ENCODE measurements at regions not wholly inside any gene's neighbourhood (a gene's known extent, or its start where the extent isn't known, plus 50 kb on each side); places are given as distances from the start of the nearest gene placed in this dataset.

DNA sequence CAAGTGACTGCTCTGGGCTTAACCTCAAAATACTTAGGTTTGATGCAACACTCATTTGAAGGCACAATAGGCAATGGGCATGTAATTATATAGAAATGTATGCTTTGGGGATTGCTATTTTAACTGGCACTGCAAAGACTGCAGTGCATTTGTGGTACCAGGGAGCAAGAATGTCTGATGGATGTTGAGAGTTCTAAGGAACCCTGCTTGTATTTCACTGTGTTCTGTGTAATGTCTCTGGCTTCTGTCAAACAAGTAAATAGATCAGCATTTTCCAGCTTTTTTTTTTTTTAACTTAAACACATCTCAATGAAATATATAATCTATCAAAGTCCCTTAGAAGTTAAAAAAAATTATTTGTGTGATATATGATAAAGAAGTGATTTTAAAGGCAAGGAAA lies 94.8 kb upstream of the ATP2B1 start:
- H3K4me3 ChIP-seq (replicated peaks; ENCODE audit: low read depth, low read length), result no peak overlapping the region
- no peak for DNase-seq (ENCODE audit: extremely low read depth, low read depth)
- TF ChIP-seq, protein P1, sequence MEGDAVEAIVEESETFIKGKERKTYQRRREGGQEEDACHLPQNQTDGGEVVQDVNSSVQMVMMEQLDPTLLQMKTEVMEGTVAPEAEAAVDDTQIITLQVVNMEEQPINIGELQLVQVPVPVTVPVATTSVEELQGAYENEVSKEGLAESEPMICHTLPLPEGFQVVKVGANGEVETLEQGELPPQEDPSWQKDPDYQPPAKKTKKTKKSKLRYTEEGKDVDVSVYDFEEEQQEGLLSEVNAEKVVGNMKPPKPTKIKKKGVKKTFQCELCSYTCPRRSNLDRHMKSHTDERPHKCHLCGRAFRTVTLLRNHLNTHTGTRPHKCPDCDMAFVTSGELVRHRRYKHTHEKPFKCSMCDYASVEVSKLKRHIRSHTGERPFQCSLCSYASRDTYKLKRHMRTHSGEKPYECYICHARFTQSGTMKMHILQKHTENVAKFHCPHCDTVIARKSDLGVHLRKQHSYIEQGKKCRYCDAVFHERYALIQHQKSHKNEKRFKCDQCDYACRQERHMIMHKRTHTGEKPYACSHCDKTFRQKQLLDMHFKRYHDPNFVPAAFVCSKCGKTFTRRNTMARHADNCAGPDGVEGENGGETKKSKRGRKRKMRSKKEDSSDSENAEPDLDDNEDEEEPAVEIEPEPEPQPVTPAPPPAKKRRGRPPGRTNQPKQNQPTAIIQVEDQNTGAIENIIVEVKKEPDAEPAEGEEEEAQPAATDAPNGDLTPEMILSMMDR (IDR thresholded peaks at IDR 0.05; ENCODE audit: low read depth, low read length, missing control alignments), result no peak

DNA sequence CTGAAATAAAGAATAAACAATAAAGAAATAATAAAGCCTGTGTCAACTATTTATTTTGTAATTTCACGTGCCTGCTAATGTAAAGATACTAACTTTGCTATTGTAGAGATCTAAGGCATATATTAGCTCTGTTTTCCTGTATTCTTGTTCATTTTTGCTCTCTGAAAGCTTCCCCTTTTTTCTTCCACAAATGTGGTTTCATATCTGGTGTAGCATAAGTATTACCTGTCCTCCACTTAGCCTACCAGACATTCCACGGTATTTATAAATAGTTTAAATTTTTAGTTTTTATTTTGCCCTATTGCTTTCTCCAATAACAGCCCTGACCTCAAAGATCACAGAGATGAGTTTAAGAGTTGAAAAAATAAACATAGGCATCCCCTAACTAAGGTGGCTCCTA lies 92.6 kb upstream of the ATP2B1 start:
- TF ChIP-seq, protein P1 (IDR thresholded peaks at IDR 0.05; ENCODE audit: low read depth, low read length, missing control alignments), result no peak
- no peak overlapping the region for H3K4me3 ChIP-seq (replicated peaks; ENCODE audit: low read depth, low read length)
- no peak for DNase-seq (ENCODE audit: extremely low read depth, low read depth)

DNA sequence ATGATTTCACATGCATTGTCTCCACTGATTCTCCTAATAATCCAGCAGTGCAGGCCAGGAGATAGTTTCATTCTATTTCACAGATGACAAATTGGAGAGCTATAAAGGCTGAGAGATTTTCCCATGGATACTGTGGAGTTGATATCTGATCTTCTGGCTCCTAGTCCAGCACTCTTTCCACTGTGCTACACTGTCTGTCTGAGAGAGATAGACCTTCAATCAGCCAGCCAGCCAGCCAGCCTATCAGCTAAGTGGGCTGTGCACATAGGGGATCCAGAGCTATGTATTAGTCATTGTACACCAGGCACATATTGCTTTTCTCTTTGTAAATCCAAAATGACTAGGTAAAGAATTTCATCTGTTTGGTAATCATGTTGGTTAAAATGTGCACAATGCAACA lies 91.8 kb upstream of the ATP2B1 start:
- no peak overlapping the region for H3K4me3 ChIP-seq (replicated peaks; ENCODE audit: low read depth, low read length)
- TF ChIP-seq, protein P1 (IDR thresholded peaks at IDR 0.05; ENCODE audit: low read depth, low read length, missing control alignments), result no peak
- DNase-seq (ENCODE audit: extremely low read depth, low read depth), result no peak

DNA sequence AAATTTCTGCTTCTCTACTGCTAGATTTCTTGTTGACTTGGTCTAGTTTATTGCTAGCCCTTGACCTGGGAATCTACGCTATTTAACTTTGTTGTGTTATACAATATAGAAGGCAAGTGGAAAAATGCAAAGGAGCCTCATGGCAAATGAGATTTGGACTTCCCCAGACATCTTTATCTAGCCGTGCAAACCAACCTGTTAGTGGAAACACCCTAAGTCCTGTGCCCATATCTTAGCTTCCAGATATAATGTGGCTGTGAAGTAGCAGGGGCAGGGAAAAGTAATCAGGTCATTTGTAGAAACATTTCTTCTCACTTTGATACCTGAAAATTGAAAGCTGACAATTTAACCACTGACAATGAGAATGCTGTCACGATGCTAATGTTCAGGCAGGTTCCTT lies 90.7 kb upstream of the ATP2B1 start:
- no peak for DNase-seq (ENCODE audit: extremely low read depth, low read depth)
- no peak overlapping the region for H3K4me3 ChIP-seq (replicated peaks; ENCODE audit: low read depth, low read length)
- TF ChIP-seq, protein P1 (IDR thresholded peaks at IDR 0.05; ENCODE audit: low read depth, low read length, missing control alignments), result no peak

DNA sequence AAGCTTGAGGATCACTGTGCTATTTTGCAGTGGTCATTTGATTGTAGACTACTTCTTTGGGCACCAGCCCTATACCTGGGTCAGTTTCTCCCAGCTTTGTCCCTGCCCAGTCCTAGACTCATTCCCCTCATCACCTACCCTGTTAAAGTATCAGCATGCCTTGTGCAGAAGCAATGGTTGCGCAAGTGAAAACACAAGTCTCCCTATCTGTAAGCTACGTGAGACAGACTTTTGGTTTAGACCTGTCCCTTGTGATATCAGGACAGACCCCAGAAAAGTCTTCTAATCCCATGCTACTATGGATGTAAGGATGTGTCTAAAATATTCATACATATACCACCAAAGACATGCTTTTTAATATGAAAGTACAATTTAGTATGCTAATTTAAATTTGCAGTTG lies 88.8 kb upstream of the ATP2B1 start:
- DNase-seq (ENCODE audit: extremely low read depth, low read depth), result no peak
- TF ChIP-seq, protein P1 (IDR thresholded peaks at IDR 0.05; ENCODE audit: low read depth, low read length, missing control alignments), result no peak
- H3K4me3 ChIP-seq (replicated peaks; ENCODE audit: low read depth, low read length), result no peak overlapping the region

DNA sequence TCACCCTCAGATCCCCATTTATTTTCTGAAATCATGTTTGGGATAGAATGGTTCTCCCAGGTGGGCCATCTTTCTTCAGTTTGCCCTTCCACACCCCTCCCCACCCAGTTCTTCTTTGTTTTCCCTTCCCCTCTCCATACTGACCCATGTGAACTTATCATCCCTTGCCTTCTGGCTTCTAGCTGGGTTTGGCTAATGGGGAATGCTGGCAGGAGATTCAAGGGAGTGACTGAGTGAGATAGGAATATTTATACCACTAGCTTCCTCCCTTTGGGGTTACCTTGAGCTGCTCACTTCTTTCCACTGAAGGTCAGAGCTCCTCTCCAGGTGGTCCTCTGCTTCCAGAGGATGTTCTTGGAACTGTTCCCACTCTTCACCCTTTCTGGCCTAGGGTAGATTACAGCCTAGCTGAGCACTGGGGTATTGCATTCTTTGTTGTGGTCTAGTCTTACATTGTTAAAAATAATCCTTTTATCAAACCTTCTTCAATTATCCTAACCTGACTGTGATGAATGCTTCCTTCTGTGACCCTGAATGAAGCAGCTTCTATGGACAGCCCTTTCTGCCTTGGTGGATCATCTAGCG lies 88.3 kb upstream of the ATP2B1 start:
- DNase-seq (ENCODE audit: extremely low read depth, low read depth), result no peak
- TF ChIP-seq, protein P1 (IDR thresholded peaks at IDR 0.05; ENCODE audit: low read depth, low read length, missing control alignments), result no peak
- H3K4me3 ChIP-seq (replicated peaks; ENCODE audit: low read depth, low read length), result no peak overlapping the region

DNA sequence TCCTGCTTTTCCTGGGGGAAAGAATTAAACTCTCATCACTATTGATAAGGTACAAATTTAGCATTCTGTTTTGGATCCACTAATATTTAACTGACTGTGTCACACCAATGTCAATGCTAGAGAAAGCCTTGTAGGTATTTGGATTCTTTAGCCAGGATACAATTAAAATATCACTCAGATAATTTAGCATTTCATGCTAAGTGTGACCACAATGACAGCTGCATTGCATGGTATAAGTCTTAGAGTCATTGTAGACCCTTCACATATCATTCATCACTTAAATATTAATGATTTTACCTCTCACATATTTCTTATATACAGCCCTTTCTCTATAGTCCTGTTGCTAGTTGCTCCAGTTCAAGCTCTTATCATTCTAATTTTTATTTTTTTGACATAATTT lies 85.3 kb upstream of the ATP2B1 start:
- DNase-seq (ENCODE audit: extremely low read depth, low read depth), result no peak
- no peak overlapping the region for H3K4me3 ChIP-seq (replicated peaks; ENCODE audit: low read depth, low read length)
- TF ChIP-seq, protein P1 (IDR thresholded peaks at IDR 0.05; ENCODE audit: low read depth, low read length, missing control alignments), result no peak
